HepG2 (cell line): ENCODE measurements at regions not wholly inside any gene's neighbourhood (a gene's known extent, or its start where the extent isn't known, plus 50 kb on each side); places are given as distances from the start of the nearest gene placed in this dataset.
A peak's percentile ranks its signal among the peaks of the same experiment; 100 is the strongest.

Source experiments
- ATAC-seq: fragments of 200-7000 bp; cut with Tn5 transposase; 3 replicates; pipeline ENCODE4 v1.9.1; 2020; ENCODE audit warnings: mild to moderate bottlenecking, moderate library complexity
- BruUV-seq: library from RNA; stranded (reverse); fragments of 400-500 nt; replicated peaks from 2 replicates; lab custom pipeline; 2021; lab: Mats Ljungman, UMichigan
- CTCF ChIA-PET: fragments of 300-600 bp; formaldehyde crosslinking; extraction: SDS; loops from one replicate; lab custom pipeline; 2021; ENCODE audit warnings: low total read pairs, inconsistent platforms, low intra/inter-chr PET ratio; lab: Yijun Ruan, JAX
- POLR2A ChIA-PET: fragments of 350-600 bp; sonication (Branson Sonifier 250); formaldehyde crosslinking; loops from one replicate; lab custom pipeline; 2020; ENCODE audit warnings: antibody characterized with exemption, inconsistent platforms; lab: Yijun Ruan, JAX
- DNase-seq: peaks from one replicate; pipeline ENCODE4 v3.0.0-alpha.2; 2015; ENCODE audit warnings: low spot score
- FAIRE-seq: peaks from 3 replicates; lab custom pipeline; 2011; peaks lifted over from hg19 to GRCh38; lab: Jason Lieb, UNC
- H2AFZ ChIP-seq: one replicate; pipeline ENCODE4 v1.6.1; 2011; ENCODE audit warnings: low read length, inconsistent platforms
- H3K27ac ChIP-seq: fragments of 300-600 bp; 3 replicates; pipeline ENCODE4 v1.8.0; 2011; ENCODE audit warnings: mixed run types, mild to moderate bottlenecking, mixed read lengths, low read length, inconsistent platforms; ENCODE audit not compliant: insufficient read depth; ENCODE audit errors: extremely low read length
- H3K27me3 ChIP-seq, 2 experiments: fragments of 200-600 bp in 1 of 2; 2 replicates in 1 of 2; 3 replicates in 1 of 2; pipeline versions ENCODE4 v1.6.0 to v1.8.0; 2011; ENCODE audit warnings: low read length in 2 of 2, mild to moderate bottlenecking in 2 of 2, moderate library complexity in 2 of 2, inconsistent platforms in 1 of 2; ENCODE audit not compliant: insufficient read depth in 2 of 2, control insufficient read depth in 1 of 2
- H3K36me3 ChIP-seq, 2 experiments: fragments of 200-600 bp in 1 of 2; replicated peaks in 1 of 2; 2 replicates in 1 of 2; 3 replicates in 1 of 2; pipeline versions ENCODE4 v1.5.1 to v1.8.0; 2011; ENCODE audit warnings: low read length in 2 of 2, inconsistent platforms in 1 of 2; ENCODE audit not compliant: insufficient read depth in 2 of 2, control insufficient read depth in 1 of 2
- H3K4me1 ChIP-seq: 2 replicates; pipeline ENCODE4 v1.5.1; 2012; ENCODE audit warnings: low read length, inconsistent platforms; ENCODE audit not compliant: insufficient read depth
- H3K4me2 ChIP-seq: 2 replicates; pipeline ENCODE4 v1.6.0; 2011; ENCODE audit warnings: low read depth, low read length, inconsistent platforms
- H3K4me3 ChIP-seq, 3 experiments: fragments of 200-600 bp in 1 of 3; sonication (generic), shearing (Covaris generic) in 1 of 3; replicated peaks in 1 of 3; 2 replicates each; pipeline ENCODE4 v1.5.1; 2011 to 2016; ENCODE audit warnings: low read length in 3 of 3, inconsistent platforms in 2 of 3, low read depth in 2 of 3, mild to moderate bottlenecking in 2 of 3, control low read depth in 1 of 3, mixed read lengths in 1 of 3; ENCODE audit not compliant: insufficient read depth in 1 of 3
- H3K79me2 ChIP-seq: one replicate; pipeline ENCODE4 v1.6.1; 2011; ENCODE audit warnings: low read length, inconsistent platforms; ENCODE audit not compliant: insufficient read depth
- H3K9ac ChIP-seq: 2 replicates; pipeline ENCODE4 v1.6.0; 2011; ENCODE audit warnings: mild to moderate bottlenecking, low read depth, low read length, inconsistent platforms; ENCODE audit not compliant: insufficient read depth
- H3K9me3 ChIP-seq: 2 replicates; pipeline ENCODE4 v1.5.1; 2012; ENCODE audit warnings: mild to moderate bottlenecking, low read length
- H4K20me1 ChIP-seq: 2 replicates; pipeline ENCODE4 v1.6.0; 2011; ENCODE audit warnings: inconsistent platforms, mild to moderate bottlenecking, low read length, moderate library complexity; ENCODE audit not compliant: insufficient read depth
- ATF7 ChIP-seq, 2 experiments: fragments of 450-650 bp in 1 of 2; sonication (generic) in 1 of 2; formaldehyde crosslinking in 1 of 2; IDR thresholded peaks; 2 replicates each; pipeline versions ENCODE4 v1.4.0 to v1.6.1; 2016 to 2020; ENCODE audit warnings: antibody characterized with exemption in 1 of 2, mild to moderate bottlenecking in 1 of 2, missing genetic modification reagents in 1 of 2
- CEBPB ChIP-seq: IDR thresholded peaks from 2 replicates; pipeline ENCODE4 v1.6.1; 2011; ENCODE audit warnings: low read depth, low read length, improper control_type of control experiment, borderline replicate concordance
- CREB1 ChIP-seq, 2 experiments: fragments of 450-650 bp in 1 of 2; IDR thresholded peaks; 2 replicates each; pipeline ENCODE4 v1.6.1; 2016 to 2017; ENCODE audit warnings: control low read depth in 1 of 2, mild to moderate bottlenecking in 1 of 2, missing compliant biosample characterization in 1 of 2, missing genetic modification characterization in 1 of 2
- ELK4 ChIP-seq: sonication (generic); formaldehyde crosslinking; IDR thresholded peaks from 2 replicates; pipeline ENCODE4 v1.9.0; 2021; ENCODE audit warnings: missing genetic modification reagents, borderline replicate concordance
- MAFG ChIP-seq: sonication (generic); formaldehyde crosslinking; IDR thresholded peaks from 2 replicates; pipeline ENCODE4 v1.5.1; 2020; ENCODE audit warnings: mild to moderate bottlenecking, missing genetic modification reagents
- MIER2 ChIP-seq: IDR thresholded peaks from 2 replicates; pipeline ENCODE4 v1.6.1; 2016; ENCODE audit warnings: missing biosample characterization, missing genetic modification reagents
- PRPF4 ChIP-seq: fragments of 200-400 bp; formaldehyde crosslinking; IDR thresholded peaks from 2 replicates; pipeline ENCODE4 v1.6.1; 2016; ENCODE audit warnings: low read length, low read depth; ENCODE audit not compliant: poor library complexity, severe bottlenecking
- TBX2 ChIP-seq: sonication (generic); formaldehyde crosslinking; IDR thresholded peaks from 2 replicates; pipeline ENCODE4 v1.5.0; 2020; ENCODE audit warnings: missing genetic modification reagents, mild to moderate bottlenecking, borderline replicate concordance
- ZNF564 ChIP-seq: sonication (generic); formaldehyde crosslinking; IDR thresholded peaks from 2 replicates; pipeline ENCODE4 v1.8.1; 2023; ENCODE audit warnings: mild to moderate bottlenecking, missing genetic modification reagents
- ZNF839 ChIP-seq: sonication (generic); formaldehyde crosslinking; IDR thresholded peaks from 2 replicates; pipeline ENCODE4 v1.4.0; 2020; ENCODE audit warnings: missing genetic modification reagents, mild to moderate bottlenecking, borderline replicate concordance
- WGBS: methylation state at CpG from one replicate; pipeline ENCODE4 v1.1.6; 2017; ENCODE audit warnings: low lambda C conversion rate; 5-methylcytosine and 5-hydroxymethylcytosine counted together
- in situ Hi-C: cut with HindIII; loops from 2 replicates; pipeline ENCODE4 v1.10.0; 2017; ENCODE audit warnings: low pct_unique_long_range_greater_than_20kb; ENCODE audit not compliant: extremely low pct_ligation_motif_present
- intact Hi-C: fragments of 100-400 bp; cut with micrococcal nuclease; formaldehyde crosslinking; loops from one replicate; pipeline ENCODE4 v1.10.0; 2022; ENCODE audit not compliant: unreplicated experiment

- Histone ChIP-seq H3K79me2 (no peaks in the 10 kb centered on the region), H3K4me2 (no peak overlapping the region), H3K27ac (no peak overlapping the region), H4K20me1 (no peaks in the 10 kb centered on the region), H3K9me3 (0 out of 2 replicates have a peak, but pooled peaks cover 5% of the 10 kb centered on the region), H2AFZ (no peak overlapping the region), H3K27me3 (no peaks in the 10 kb centered on the region), H3K4me3 (no peak overlapping the region), H3K4me1 (no peaks in the 10 kb centered on the region), H3K36me3 (no peaks in the 10 kb centered on the region), H3K9ac (no peak overlapping the region)
- TF ChIP-seq TBX2 (CRISPR knock-in tag) (no peak), MAFG (CRISPR knock-in tag) (no peak), MIER2 (no peak), CREB1 (IDR thresholded peaks at IDR 0.05) (0 out of 2 replicates have a peak, but pooled peaks have one; percentile 27), CREB1 (CRISPR knock-in tag; IDR thresholded peaks at IDR 0.05) (no peak), PRPF4 (no peak), ZNF839 (CRISPR knock-in tag) (no peak), ATF7 (IDR thresholded peaks at IDR 0.05) (peak; percentile 89), ATF7 (CRISPR knock-in tag; IDR thresholded peaks at IDR 0.05) (no peak), CEBPB (peak; percentile 48; the same call in 1 of the 2 replicates), ZNF564 (CRISPR knock-in tag) (no peak), ELK4 (CRISPR knock-in tag) (no peak)
- CTCF ChIA-PET: no interaction called here
- intact Hi-C loops: no loop called here
- ATAC-seq (no peak), DNase-seq (no peak), FAIRE-seq (no peak)
- 13% methylated on average over 6 of the region's 6 CpGs for WGBS
- BruUV-seq: no TSS peak
- POLR2A ChIA-PET: no interaction called here
- in situ Hi-C loops: no loop called here
Measured at GRCh38 chr7:115293628-115294240, 371.8 kb downstream of the MDFIC start.
